SK-MEL-5 (cell line): ENCODE measurements at regions not wholly inside any gene's neighbourhood (a gene's known extent, or its start where the extent isn't known, plus 50 kb on each side); places are given as distances from the start of the nearest gene placed in this dataset.
A peak's percentile ranks its signal among the peaks of the same experiment; 100 is the strongest.
"Not testable (repeated sequence)": the region's sequence is repeated elsewhere in the genome, so short reads cannot be mapped to it uniquely, and the experiment has no call there.

Experiments
- DNase-seq: peaks from one replicate; pipeline ENCODE4 v3.0.0-alpha.2; 2016; ENCODE audit warnings: low read depth, low spot score
- in situ Hi-C: cut with HindIII; loops from 2 replicates; pipeline ENCODE4 v1.10.0; 2016; ENCODE audit warnings: low sequenced_read_pairs, high pct_unique_total_duplicates, low pct_unique_long_range_greater_than_20kb

GRCh38 chr7:25732766-25733217 lies 419.2 kb upstream of the NFE2L3 start:
- in situ Hi-C loops, result no loop called here
- no peak for DNase-seq

- in situ Hi-C loops, result no loop called here
- DNase-seq, result no peak
Observed at GRCh38 chr7:25735674-25736242, 416.2 kb upstream of the NFE2L3 start.

- DNase-seq, result no peak
- in situ Hi-C loops, result no loop called here
Observed at GRCh38 chr7:25738528-25738927, 413.5 kb upstream of the NFE2L3 start.

GRCh38 chr7:25739143-25739542 lies 412.9 kb upstream of the NFE2L3 start:
- no peak for DNase-seq
- in situ Hi-C loops, result no loop called here

GRCh38 chr7:25742316-25742715 lies 409.7 kb upstream of the NFE2L3 start:
- in situ Hi-C loops, result no loop called here
- no peak for DNase-seq

- in situ Hi-C loops, DNase-seq: not testable (repeated sequence)
Observed at GRCh38 chr7:25743670-25744451, 408.1 kb upstream of the NFE2L3 start.

- DNase-seq, result no peak
- in situ Hi-C loops, result no loop called here
Observed at GRCh38 chr7:25750744-25751508, 401.1 kb upstream of the NFE2L3 start.

- no peak for DNase-seq
- in situ Hi-C loops, result no loop called here
Observed at GRCh38 chr7:25752154-25752553, 399.8 kb upstream of the NFE2L3 start.

GRCh38 chr7:25752967-25753791 lies 398.8 kb upstream of the NFE2L3 start:
- peak; percentile 14 for DNase-seq
- in situ Hi-C loops, result no loop called here

- DNase-seq, result no peak
- in situ Hi-C loops, result no loop called here
Observed at GRCh38 chr7:25753837-25754236, 398.2 kb upstream of the NFE2L3 start.

- DNase-seq, result no peak
- in situ Hi-C loops, result no loop called here
Observed at GRCh38 chr7:25754333-25754732, 397.7 kb upstream of the NFE2L3 start.

GRCh38 chr7:25754751-25755150 lies 397.2 kb upstream of the NFE2L3 start:
- DNase-seq, result no peak
- in situ Hi-C loops, result no loop called here

GRCh38 chr7:25756601-25757000 lies 395.4 kb upstream of the NFE2L3 start:
- in situ Hi-C loops, result no loop called here
- DNase-seq, result no peak

GRCh38 chr7:25758559-25758958 lies 393.4 kb upstream of the NFE2L3 start:
- in situ Hi-C loops, result no loop called here

GRCh38 chr7:25759286-25759685 lies 392.7 kb upstream of the NFE2L3 start:
- in situ Hi-C loops, result no loop called here
- no peak for DNase-seq

More at GRCh38 chr7:25758559-25758958, 393.4 kb upstream of the NFE2L3 start:
- DNase-seq, result no peak

- DNase-seq, result no peak
- in situ Hi-C loops, result no loop called here
Observed at GRCh38 chr7:25759748-25760147, 392.2 kb upstream of the NFE2L3 start.

GRCh38 chr7:25762511-25763462 lies 389.2 kb upstream of the NFE2L3 start:
- DNase-seq, result no peak
- in situ Hi-C loops, result no loop called here
